ENCODE measurements at regions not wholly inside any gene's neighbourhood (a gene's known extent, or its start where the extent isn't known, plus 50 kb on each side); places are given as distances from the start of the nearest gene placed in this dataset.

DNA sequence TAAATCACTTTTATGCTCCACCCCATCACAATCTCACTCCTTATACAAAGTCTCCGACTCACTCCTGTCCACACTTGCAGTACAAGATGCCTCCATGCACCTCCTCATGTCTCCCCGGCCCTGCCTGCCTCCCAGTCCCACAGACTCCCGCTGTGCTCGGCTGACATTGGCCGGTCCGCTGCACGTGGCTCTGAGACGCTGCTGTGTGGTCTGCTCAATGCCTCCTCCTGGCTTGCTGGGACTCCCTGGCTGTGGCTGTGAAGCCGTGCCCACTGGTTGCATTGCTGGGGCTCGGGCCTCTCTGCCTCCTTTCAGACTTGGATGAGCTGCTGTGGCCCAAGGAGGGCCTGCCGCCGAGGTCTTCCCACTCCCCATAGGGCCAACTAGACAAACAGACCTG, 224.0 kb upstream of the B3GAT1 start (continued):
- TF ChIP-seq, protein P1, sequence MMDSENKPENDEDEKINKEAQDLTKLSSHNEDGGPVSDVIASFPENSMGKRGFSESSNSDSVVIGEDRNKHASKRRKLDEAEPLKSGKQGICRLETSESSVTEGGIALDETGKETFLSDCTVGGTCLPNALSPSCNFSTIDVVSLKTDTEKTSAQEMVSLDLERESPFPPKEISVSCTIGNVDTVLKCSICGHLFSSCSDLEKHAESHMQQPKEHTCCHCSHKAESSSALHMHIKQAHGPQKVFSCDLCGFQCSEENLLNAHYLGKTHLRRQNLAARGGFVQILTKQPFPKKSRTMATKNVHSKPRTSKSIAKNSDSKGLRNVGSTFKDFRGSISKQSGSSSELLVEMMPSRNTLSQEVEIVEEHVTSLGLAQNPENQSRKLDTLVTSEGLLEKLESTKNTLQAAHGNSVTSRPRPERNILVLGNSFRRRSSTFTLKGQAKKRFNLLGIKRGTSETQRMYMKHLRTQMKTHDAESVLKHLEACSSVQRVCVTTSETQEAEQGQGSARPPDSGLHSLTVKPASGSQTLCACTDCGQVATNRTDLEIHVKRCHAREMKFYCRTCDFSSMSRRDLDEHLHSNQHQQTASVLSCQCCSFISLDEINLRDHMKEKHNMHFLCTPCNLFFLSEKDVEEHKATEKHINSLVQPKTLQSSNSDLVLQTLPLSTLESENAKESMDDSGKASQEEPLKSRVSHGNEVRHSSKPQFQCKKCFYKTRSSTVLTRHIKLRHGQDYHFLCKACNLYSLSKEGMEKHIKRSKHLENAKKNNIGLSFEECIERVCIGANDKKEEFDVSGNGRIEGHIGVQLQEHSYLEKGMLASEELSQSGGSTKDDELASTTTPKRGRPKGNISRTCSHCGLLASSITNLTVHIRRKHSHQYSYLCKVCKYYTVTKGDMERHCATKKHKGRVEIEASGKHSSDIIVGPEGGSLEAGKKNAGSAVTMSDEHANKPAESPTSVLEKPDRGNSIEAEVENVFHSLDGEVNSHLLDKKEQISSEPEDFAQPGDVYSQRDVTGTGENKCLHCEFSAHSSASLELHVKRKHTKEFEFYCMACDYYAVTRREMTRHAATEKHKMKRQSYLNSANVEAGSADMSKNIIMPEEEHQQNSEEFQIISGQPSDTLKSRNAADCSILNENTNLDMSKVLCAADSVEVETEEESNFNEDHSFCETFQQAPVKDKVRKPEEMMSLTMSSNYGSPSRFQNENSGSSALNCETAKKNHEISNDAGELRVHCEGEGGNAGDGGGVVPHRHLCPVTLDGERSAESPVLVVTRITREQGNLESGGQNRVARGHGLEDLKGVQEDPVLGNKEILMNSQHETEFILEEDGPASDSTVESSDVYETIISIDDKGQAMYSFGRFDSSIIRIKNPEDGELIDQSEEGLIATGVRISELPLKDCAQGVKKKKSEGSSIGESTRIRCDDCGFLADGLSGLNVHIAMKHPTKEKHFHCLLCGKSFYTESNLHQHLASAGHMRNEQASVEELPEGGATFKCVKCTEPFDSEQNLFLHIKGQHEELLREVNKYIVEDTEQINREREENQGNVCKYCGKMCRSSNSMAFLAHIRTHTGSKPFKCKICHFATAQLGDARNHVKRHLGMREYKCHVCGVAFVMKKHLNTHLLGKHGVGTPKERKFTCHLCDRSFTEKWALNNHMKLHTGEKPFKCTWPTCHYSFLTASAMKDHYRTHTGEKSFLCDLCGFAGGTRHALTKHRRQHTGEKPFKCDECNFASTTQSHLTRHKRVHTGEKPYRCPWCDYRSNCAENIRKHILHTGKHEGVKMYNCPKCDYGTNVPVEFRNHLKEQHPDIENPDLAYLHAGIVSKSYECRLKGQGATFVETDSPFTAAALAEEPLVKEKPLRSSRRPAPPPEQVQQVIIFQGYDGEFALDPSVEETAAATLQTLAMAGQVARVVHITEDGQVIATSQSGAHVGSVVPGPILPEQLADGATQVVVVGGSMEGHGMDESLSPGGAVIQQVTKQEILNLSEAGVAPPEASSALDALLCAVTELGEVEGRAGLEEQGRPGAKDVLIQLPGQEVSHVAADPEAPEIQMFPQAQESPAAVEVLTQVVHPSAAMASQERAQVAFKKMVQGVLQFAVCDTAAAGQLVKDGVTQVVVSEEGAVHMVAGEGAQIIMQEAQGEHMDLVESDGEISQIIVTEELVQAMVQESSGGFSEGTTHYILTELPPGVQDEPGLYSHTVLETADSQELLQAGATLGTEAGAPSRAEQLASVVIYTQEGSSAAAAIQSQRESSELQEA (CRISPR knock-in tag; IDR thresholded peaks at IDR 0.05; ENCODE audit: not compliant biosample characterization): no peak
- TF ChIP-seq MAZ (IDR thresholded peaks at IDR 0.05; ENCODE audit: borderline replicate concordance, low read depth, low read length) (no peak), MAZ (CRISPR knock-in tag; IDR thresholded peaks at IDR 0.05; ENCODE audit: low read depth) (no peak), ZNF34 (CRISPR knock-in tag; IDR thresholded peaks at IDR 0.05; ENCODE audit: borderline replicate concordance) (no peak), ZNF431 (CRISPR knock-in tag; IDR thresholded peaks at IDR 0.05; ENCODE audit: borderline replicate concordance, low read depth) (no peak), MAFK (conservative IDR thresholded peaks at IDR 0.05 in 1 of 2, IDR thresholded peaks at IDR 0.05 in 1 of 2; ENCODE audit: low read length in 2 of 2) (no peak), NKX3-1 (CRISPR knock-in tag; IDR thresholded peaks at IDR 0.05) (no peak)
- TF ChIP-seq, protein P2, sequence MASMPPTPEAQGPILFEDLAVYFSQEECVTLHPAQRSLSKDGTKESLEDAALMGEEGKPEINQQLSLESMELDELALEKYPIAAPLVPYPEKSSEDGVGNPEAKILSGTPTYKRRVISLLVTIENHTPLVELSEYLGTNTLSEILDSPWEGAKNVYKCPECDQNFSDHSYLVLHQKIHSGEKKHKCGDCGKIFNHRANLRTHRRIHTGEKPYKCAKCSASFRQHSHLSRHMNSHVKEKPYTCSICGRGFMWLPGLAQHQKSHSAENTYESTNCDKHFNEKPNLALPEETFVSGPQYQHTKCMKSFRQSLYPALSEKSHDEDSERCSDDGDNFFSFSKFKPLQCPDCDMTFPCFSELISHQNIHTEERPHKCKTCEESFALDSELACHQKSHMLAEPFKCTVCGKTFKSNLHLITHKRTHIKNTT (CRISPR knock-in tag; IDR thresholded peaks at IDR 0.05): no peak
